MG63 (cell line): ENCODE measurements at regions not wholly inside any gene's neighbourhood (a gene's known extent, or its start where the extent isn't known, plus 50 kb on each side); places are given as distances from the start of the nearest gene placed in this dataset.
A peak's percentile ranks its signal among the peaks of the same experiment; 100 is the strongest.
"Not testable (repeated sequence)": the region's sequence is repeated elsewhere in the genome, so short reads cannot be mapped to it uniquely, and the experiment has no call there.

Experiments
- DNase-seq: peaks from one replicate; pipeline ENCODE4 v3.0.0-alpha.2; 2020
- H3K27me3 ChIP-seq: fragments of 250-450 bp; sonication (Bioruptor Pico); 2 replicates; pipeline ENCODE4 v1.5.1; 2020; ENCODE audit warnings: mild to moderate bottlenecking, moderate library complexity
- H3K36me3 ChIP-seq: fragments of 250-450 bp; sonication (Bioruptor Pico); 2 replicates; pipeline ENCODE4 v1.5.1; 2020; ENCODE audit warnings: mild to moderate bottlenecking, moderate library complexity
- H3K4me3 ChIP-seq: fragments of 250-450 bp; sonication (Bioruptor Pico); 2 replicates; pipeline ENCODE4 v1.5.1; 2020; ENCODE audit warnings: mild to moderate bottlenecking, moderate library complexity
- H3K9me3 ChIP-seq: fragments of 250-450 bp; sonication (Bioruptor Pico); 2 replicates; pipeline ENCODE4 v1.5.1; 2020; ENCODE audit warnings: mild to moderate bottlenecking, moderate library complexity

DNA sequence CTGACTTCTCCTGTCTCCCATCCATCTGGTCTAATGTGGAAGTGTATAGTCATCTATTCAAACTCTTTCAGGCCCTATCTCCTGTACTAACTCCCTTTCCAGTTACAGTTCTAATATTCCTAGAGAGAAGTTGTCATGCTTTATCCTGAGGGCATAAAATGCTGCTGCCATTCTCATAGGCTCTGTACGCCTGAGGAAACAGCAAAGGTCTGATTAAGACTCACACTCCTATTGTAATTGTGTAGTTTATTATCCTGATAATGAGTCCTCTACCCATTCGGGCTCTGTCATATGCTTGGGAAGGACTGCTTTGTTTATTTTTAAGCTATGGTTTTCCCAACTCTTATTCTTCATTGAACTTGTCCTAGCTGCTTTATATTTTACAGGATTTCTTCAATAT lies 290.4 kb downstream of the TMEM38B start:
- H3K27me3 ChIP-seq, result no peaks in the 10 kb centered on the region
- no peaks in the 10 kb centered on the region for H3K36me3 ChIP-seq
- no peak for DNase-seq
- H3K4me3 ChIP-seq, result no peak overlapping the region
- H3K9me3 ChIP-seq, result no peaks in the 10 kb centered on the region

DNA sequence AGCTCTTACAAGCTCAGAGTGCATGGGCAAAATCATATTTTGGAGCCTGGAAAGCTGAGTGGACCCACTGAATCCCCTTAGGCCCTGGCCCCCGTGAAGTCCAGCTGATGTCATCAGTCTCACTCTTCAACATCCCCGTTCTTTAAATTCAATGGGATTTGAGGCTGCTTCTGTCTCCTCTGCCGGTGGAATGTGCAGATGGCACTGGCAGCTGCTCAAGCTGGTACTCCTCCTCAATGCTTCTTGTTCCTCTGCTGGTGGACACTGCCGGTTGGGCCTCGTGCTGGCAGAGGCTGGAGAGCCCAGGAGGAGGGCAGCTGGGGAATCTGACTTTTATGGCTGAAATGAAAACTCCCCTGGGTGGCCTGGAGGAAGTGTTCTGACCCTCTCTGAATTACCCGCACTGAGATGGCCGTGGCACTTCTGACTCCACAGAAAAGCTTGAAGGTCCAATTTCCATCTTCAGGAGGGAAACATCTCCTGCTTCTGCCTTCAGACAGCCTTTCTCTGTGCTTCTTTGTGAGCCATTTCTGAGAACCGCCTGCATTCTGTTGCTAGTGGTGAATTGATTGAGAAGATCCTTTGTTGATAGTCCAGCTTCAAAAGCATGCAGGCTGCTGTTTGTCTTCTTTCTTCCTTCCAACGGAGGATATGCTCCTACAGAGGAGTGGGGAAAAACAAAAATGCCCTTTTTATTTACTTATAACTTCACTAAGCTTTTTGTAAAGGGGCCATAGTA lies 298.9 kb downstream of the TMEM38B start:
- H3K36me3 ChIP-seq, result no peaks in the 10 kb centered on the region

DNA sequence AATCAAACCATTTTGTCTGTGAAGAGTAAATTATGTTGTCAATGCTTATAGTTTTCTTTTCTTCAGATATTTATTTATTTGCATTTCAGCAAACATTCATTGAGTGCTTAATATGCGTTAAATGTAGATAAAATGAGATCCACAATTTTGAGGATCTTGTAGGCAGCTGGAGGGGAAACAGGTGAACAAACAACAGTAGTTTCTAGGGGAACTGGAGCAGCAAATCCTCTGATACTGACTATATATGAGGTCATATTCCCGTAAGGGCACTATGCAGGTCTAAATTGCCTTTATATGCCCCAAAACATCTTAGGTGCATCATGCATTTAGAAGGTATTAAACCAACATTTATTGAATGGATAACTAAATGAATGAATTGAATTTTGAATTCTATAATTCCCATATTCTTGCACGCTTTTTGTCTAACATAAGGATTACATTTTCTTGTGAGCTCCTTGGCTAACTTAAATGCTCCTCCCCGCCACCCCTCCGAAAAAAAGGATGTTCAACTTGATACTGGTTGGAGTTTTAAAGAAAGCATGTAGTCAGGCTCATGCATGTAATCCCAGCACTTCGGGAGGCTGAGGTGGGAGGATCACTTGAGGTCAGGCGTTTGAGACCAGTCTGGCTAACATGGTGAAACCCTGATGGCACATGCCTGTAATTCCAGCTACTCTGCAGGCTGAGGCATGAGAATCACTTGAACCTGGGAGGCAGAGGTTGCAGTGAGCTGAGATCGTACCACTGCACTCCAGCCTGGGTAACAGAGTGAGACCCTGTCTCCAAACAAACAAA lies 299.8 kb downstream of the TMEM38B start:
- DNase-seq, result no peak
- Histone ChIP-seq H3K27me3 (no peaks in the 10 kb centered on the region), H3K36me3 (no peaks in the 10 kb centered on the region), H3K9me3 (no peaks in the 10 kb centered on the region), H3K4me3 (no peak overlapping the region)

More for the DNA sequence above, 298.9 kb downstream of the TMEM38B start:
- DNase-seq, result no peak
- Histone ChIP-seq H3K27me3 (no peaks in the 10 kb centered on the region), H3K4me3 (no peak overlapping the region), H3K9me3 (no peaks in the 10 kb centered on the region)

DNA sequence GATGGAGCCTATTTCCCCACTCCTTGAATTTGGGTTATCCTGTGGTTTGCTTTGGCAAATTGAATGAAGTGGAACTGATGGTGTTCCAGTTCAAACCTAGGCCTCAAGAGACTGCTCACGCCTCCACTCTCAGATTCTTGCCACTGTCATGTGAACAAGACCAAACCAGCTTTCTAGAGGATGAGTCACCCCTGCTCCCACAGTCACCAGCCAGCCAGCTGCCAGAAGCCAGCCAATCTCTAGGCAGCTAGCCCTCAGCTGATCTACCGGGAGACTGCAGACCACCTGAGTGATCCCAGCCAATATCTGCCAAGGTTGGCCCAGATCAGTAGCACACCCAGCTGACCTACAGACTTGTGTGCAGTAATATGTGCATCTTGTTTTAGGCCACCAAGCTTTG lies 300.6 kb downstream of the TMEM38B start:
- Histone ChIP-seq H3K4me3 (no peak overlapping the region), H3K27me3 (no peaks in the 10 kb centered on the region), H3K9me3 (no peaks in the 10 kb centered on the region), H3K36me3 (no peaks in the 10 kb centered on the region)
- peak; percentile 42 for DNase-seq

DNA sequence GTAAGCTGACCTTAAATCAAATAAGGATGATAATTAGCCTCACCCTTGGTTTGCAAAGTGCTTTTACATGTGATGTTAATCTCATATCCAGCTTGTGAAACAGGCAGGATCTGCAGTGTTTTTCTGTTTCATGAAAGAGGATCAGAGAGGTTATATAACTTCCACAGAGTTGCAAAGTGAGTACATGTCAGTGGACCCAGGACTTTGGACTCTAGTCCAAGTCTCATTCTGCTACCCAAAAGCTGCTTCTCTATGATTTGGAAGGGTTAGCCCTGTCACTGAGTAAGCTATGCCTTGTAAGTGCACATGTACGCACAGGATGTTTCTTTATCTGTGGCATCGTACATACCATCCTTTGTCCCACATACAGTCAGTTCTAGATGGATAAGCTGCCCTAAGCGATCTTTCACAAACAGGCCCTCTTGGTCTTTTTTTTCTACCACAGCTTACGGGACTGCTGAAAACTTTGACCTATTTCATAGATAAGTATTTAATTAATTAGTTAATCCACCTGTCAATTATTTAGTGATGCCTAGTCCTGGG lies 322.9 kb downstream of the TMEM38B start:
- H3K36me3 ChIP-seq, result no peaks in the 10 kb centered on the region
- no peaks in the 10 kb centered on the region for H3K27me3 ChIP-seq
- DNase-seq, result no peak
- H3K9me3 ChIP-seq, result no peaks in the 10 kb centered on the region
- H3K4me3 ChIP-seq, result no peak overlapping the region

DNA sequence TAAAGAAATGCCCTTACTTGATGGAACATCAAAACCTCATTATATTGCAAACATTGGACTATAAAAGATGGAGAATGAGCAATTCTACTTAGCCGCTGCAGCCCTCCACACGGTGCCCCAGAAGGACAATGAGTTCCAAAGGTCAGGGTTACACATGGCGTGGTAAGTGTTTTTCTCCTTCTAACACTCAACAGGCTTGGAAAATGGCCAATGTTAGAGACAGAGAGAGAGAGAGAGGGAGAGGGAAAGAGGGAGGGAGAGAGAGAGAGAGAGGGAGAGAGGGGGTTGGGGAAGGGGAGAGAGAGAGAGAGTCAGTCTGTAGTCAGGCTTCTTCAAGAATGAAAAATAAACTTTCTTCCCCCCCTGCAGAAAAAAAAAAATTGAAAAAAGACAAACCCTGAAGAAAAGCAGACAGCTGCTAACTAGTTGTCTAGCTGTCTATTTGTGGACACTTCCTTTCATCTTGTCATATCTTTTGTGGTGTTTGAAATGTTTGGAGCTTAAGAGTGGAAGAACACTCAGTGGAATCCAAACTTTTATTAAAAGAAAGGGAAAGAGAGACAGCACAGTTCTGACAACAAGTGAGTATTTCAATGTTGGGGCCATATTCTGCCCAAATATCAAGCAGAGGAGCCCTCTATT lies 324.8 kb downstream of the TMEM38B start:
- H3K9me3 ChIP-seq, result no peaks in the 10 kb centered on the region
- H3K36me3 ChIP-seq, result no peaks in the 10 kb centered on the region
- no peak overlapping the region for H3K4me3 ChIP-seq
- H3K27me3 ChIP-seq, result no peaks in the 10 kb centered on the region
- no peak for DNase-seq

DNA sequence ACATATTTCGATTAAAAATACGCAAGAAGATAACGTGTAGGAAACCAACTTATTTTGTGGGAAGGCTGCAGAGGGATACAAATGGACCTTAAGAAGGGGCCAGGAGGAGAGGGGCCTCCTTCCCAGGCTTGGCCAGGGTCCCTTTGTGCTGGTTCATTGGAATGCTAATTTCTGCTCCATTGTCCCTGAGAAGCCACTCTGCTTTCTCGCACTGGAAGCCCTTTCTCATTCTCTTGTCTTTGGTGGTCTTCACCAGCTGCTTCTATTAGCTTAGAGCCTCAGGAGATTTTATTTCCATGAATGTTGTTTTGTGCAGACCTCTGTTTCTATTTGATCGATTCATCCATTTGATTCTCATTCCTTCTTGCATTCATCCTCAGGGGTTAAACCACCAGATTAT lies 325.4 kb downstream of the TMEM38B start:
- DNase-seq, result no peak
- Histone ChIP-seq H3K27me3 (no peaks in the 10 kb centered on the region), H3K9me3 (no peaks in the 10 kb centered on the region), H3K4me3 (no peak overlapping the region), H3K36me3 (no peaks in the 10 kb centered on the region)

DNA sequence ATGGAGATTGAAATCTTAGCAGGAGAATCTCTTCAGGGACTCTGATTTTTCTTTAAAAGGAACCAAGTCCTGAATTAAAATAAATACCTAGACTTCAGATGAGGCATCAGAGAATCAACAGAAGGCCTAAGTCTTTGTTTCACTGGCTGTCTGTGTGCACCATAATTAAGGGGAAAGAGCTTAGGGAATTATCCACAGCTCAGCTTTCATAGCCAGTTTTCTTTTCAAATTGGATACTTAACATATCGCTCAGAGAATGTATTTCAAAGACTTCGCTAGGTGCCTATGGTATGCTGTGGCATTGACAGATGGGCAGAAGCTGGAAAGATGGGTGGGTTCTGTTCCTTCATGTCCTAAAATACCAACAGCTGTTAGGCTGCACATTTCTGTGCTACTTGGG lies 325.8 kb downstream of the TMEM38B start:
- H3K4me3 ChIP-seq, result no peak overlapping the region

DNA sequence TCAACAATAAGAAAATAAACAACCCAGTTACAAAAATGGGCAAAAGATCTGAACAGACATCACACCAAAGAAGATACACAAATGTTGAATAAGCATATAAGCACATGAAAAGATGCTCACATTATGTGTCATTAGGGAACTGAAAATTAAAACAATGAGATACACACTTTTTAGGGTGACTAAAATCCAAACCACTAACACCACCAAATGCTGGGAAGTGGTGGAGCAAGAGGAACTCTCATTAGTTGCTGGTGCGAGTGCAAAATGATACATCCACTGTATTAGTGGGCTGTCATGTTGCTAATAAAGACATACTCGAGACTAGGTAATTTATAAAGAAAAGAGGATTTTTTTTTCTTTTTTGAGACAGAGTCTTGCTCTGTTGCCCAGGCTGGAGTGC lies 329.1 kb downstream of the TMEM38B start:
- H3K9me3 ChIP-seq, result no peaks in the 10 kb centered on the region
- H3K27me3 ChIP-seq, result no peaks in the 10 kb centered on the region
- no peak overlapping the region for H3K4me3 ChIP-seq
- no peak for DNase-seq
- no peaks in the 10 kb centered on the region for H3K36me3 ChIP-seq

More for the DNA sequence above, 325.8 kb downstream of the TMEM38B start:
- no peak for DNase-seq
- Histone ChIP-seq H3K9me3 (no peaks in the 10 kb centered on the region), H3K36me3 (no peaks in the 10 kb centered on the region), H3K27me3 (no peaks in the 10 kb centered on the region)

DNA sequence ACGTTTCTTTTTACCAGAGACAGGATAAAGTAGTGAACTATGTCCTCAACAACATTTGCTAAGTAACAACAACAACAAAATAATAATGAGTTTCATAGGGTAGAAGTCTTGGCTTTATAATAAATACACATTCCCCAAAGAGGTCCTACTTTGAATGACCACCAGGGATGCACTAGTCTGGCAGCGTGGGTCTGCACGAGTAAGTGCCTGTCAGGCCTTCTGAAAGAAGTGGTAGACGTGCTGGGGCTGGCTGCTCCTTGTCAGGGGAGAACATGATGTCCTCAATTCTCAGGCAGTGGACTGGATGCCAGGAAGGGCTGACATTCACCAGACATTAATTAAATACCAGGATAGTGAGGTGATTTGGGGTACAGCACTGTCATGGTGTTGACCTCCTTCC lies 331.1 kb downstream of the TMEM38B start:
- Histone ChIP-seq H3K36me3 (no peaks in the 10 kb centered on the region), H3K27me3 (no peaks in the 10 kb centered on the region), H3K4me3 (no peak overlapping the region), H3K9me3 (no peaks in the 10 kb centered on the region)
- no peak for DNase-seq

DNA sequence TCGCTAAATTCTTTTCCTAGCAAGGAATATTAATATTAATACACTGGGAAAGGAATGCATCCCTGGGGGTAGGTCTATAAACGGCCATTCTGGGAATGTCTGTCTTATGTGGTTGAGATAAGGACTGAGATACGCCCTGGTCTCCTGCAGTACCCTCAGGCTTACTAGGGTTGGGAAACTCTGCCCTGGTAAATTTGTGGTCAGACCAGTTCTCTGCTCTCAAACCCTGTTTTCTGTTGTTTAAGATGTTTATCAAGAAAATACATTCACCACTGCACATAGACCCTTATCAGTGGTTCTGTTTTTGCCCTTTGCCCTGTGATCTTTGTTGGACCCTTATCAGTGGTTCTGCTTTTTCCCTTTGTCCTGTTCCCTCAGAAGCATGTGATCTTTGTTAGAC lies 335.8 kb downstream of the TMEM38B start:
- not testable (repeated sequence) for H3K27me3 ChIP-seq, DNase-seq, H3K36me3 ChIP-seq, H3K4me3 ChIP-seq, H3K9me3 ChIP-seq

DNA sequence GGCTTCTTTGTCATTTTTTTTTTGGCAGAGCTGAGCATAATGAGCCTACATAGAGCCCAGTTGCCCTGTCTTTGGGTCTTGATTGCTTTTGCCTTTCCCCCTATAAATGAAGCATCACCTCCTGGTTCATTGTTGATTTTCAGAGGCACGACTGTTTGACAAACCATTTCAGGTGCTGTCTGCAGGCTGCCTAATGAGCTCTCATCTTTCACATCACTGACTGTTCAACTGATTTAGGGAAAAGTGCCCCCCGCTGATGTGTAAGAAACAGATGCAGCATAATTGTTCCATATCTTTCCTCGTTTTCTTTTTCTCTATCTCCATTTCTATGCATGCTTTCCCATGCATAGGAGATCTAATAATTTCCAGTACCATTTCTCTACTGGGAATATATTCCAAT lies 338.6 kb downstream of the TMEM38B start:
- H3K9me3 ChIP-seq, result no peaks in the 10 kb centered on the region
- H3K27me3 ChIP-seq, result no peaks in the 10 kb centered on the region
- H3K4me3 ChIP-seq, result no peak overlapping the region
- DNase-seq, result no peak
- H3K36me3 ChIP-seq, result no peaks in the 10 kb centered on the region

DNA sequence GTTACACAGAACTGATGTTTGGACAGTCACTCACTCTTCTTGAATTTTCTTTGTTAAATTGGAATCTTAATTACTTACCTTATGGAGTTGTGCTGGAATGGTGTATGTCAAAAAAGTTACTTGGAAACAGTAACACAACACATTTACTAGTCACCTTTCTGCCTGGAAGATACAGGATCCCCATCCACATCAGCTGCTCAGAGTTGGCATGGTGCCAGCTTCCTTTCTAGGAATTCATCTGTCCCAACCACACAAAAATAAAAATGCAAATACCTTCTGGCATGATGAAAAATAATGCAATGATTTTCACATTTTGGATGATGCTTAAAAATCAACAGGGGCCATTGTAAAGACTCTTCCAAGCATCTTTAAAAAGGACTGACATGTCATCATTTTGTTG lies 341.5 kb downstream of the TMEM38B start:
- no peak overlapping the region for H3K4me3 ChIP-seq
- no peaks in the 10 kb centered on the region for H3K36me3 ChIP-seq
- no peaks in the 10 kb centered on the region for H3K9me3 ChIP-seq
- H3K27me3 ChIP-seq, result no peaks in the 10 kb centered on the region
- DNase-seq, result no peak

DNA sequence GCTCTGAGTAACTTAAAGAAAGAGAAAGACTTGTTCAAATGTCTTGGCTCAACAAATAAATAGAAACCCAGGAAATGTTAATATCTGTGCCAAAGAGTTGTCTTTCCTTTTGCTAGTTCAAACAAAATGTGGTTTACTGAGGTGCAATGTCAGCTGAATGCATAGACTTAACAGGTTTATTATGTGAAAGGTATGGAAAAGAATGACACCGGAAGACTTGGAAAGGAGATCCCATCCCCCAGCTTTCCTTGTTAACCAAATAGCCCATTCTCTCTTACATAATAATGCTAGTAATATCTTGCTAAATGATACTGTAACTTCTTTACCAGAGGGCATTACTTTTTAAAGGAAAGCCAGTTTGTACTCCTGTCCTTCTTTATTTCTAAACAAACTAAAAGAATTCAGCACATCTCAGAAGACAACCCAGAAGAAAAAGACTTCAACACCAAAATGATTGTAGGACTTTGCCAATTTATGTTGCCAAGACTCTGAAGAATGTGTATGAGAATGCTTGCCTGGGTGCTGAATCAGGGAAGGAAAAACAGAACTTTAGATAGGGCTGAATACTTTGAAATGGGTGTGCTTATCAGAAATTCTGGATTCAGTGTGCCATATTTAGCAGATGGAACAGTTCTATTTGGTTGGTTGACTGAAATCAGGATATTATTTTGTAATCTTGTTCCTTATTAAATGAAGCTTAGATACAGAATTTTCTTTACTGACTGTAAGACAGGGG lies 344.1 kb downstream of the TMEM38B start:
- H3K9me3 ChIP-seq, result no peaks in the 10 kb centered on the region
- no peak for DNase-seq
- no peaks in the 10 kb centered on the region for H3K27me3 ChIP-seq
- H3K36me3 ChIP-seq, result no peaks in the 10 kb centered on the region
- H3K4me3 ChIP-seq, result no peak overlapping the region

DNA sequence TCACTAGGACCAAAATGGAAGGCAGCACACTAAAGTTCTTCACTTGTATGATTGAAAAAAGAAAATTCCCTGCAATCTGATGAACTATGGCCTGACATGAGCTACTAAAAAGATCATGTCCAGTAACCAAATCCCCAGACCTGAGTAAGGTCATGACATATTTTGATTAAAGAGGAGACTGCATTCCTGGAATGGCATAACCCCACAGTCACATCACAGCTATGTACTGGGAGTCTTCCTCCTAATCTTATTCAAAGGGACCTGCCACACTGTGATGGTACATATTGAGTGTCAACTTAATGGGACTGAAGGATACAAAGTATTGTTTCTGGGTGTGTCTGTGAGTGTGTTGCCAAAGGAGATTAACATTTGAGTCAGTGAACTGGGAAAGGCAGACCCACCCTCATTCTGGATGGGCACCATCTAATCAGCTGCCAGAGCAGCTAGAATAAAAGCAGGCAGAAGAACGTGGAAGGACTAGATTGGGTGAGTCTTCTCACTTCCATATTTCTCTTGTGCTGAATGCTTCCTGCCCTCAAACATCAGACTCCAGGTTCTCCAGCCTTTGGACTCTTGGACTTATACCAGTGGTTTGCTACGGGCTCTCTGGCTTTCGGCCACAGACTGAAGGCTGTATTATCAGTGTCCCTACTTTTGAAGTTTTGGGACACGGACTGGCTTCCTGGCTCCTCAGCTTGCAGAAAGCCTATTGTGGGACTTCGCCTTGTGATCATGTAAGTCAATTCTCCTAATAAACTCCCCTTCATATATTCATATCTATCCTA lies 345.0 kb downstream of the TMEM38B start:
- Histone ChIP-seq H3K4me3 (no peak overlapping the region), H3K9me3 (no peaks in the 10 kb centered on the region), H3K36me3 (no peaks in the 10 kb centered on the region), H3K27me3 (no peaks in the 10 kb centered on the region)
- DNase-seq, result no peak

DNA sequence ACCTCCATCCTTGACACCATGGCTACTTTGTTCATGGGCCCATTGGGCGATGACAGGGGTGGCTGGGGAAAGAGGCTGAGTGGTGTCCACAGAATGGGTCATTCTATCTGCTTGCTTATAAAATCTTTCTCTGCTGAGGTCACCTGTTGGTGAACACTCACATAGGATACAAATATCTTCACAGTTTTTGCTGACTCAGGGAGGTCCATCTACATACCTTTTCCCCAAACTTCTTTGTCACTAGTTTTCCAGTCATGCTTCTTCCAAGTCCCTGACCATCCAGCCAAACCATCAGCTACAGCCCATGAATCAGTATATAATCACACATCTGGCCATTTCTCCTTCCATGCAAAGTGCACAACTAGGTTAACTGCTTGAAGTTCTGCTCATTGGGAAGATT lies 347.6 kb downstream of the TMEM38B start:
- H3K9me3 ChIP-seq, DNase-seq, H3K27me3 ChIP-seq, H3K36me3 ChIP-seq, H3K4me3 ChIP-seq: not testable (repeated sequence)
